DMS 273 treated with DMSO at 0.1 percent for 48 hours (cell line): ENCODE measurements at regions not wholly inside any gene's neighbourhood (a gene's known extent, or its start where the extent isn't known, plus 50 kb on each side); places are given as distances from the start of the nearest gene placed in this dataset.
"Not testable (repeated sequence)": the region's sequence is repeated elsewhere in the genome, so short reads cannot be mapped to it uniquely, and the experiment has no call there.

Experiments
- DNase-seq: peaks from one replicate; lab custom pipeline; 2025; lab: John Stamatoyannopoulos, UW

GRCh38 chr7:112982441-112983063 lies 104.1 kb downstream of the GPR85 start:
- DNase-seq = no peak

GRCh38 chr7:112981966-112982365 lies 104.7 kb downstream of the GPR85 start:
- DNase-seq = no peak

GRCh38 chr7:112979055-112979454 lies 107.6 kb downstream of the GPR85 start:
- DNase-seq = not testable (repeated sequence)

GRCh38 chr7:112977244-112977955 lies 109.2 kb downstream of the GPR85 start:
- not testable (repeated sequence) for DNase-seq

- no peak for DNase-seq
Observed at GRCh38 chr7:112970771-112971170, 115.9 kb downstream of the GPR85 start.

GRCh38 chr7:112969946-112970345 lies 116.7 kb downstream of the GPR85 start:
- DNase-seq = no peak

- DNase-seq = no peak
Observed at GRCh38 chr7:112965506-112965905, 121.1 kb downstream of the GPR85 start.

GRCh38 chr7:112963634-112964033 lies 123.0 kb downstream of the GPR85 start:
- DNase-seq = no peak

GRCh38 chr7:112962815-112963214 lies 123.8 kb downstream of the GPR85 start:
- DNase-seq = no peak

GRCh38 chr7:112959276-112959675 lies 127.4 kb downstream of the GPR85 start:
- DNase-seq = no peak

GRCh38 chr7:112958775-112959174 lies 127.9 kb downstream of the GPR85 start:
- DNase-seq = no peak

GRCh38 chr7:112957901-112958300 lies 128.7 kb downstream of the GPR85 start:
- no peak for DNase-seq

- DNase-seq = not testable (repeated sequence)
Observed at GRCh38 chr7:112953031-112953430, 133.6 kb downstream of the GPR85 start.

GRCh38 chr7:112951070-112951469 lies 135.6 kb downstream of the GPR85 start:
- no peak for DNase-seq

- not testable (repeated sequence) for DNase-seq
Observed at GRCh38 chr7:112949682-112950081, 136.9 kb downstream of the GPR85 start.

GRCh38 chr7:112946350-112946749 lies 140.3 kb downstream of the GPR85 start:
- no peak for DNase-seq

- DNase-seq = no peak
Observed at GRCh38 chr7:112945046-112945445, 141.6 kb downstream of the GPR85 start.

GRCh38 chr7:112942981-112943380 lies 143.6 kb downstream of the GPR85 start:
- DNase-seq = no peak

GRCh38 chr7:112942125-112942524 lies 144.5 kb downstream of the GPR85 start:
- not testable (repeated sequence) for DNase-seq

GRCh38 chr7:112940314-112940732 lies 146.3 kb downstream of the GPR85 start:
- no peak for DNase-seq

GRCh38 chr7:112939574-112940313 lies 146.9 kb downstream of the GPR85 start:
- peak; percentile 99 for DNase-seq

GRCh38 chr7:112938863-112939573 lies 147.6 kb downstream of the GPR85 start:
- no peak for DNase-seq
